Stomach (tissue), 8 donors: ENCODE measurements at regions not wholly inside any gene's neighbourhood (a gene's known extent, or its start where the extent isn't known, plus 50 kb on each side); places are given as distances from the start of the nearest gene placed in this dataset.
"Not testable (repeated sequence)": the region's sequence is repeated elsewhere in the genome, so short reads cannot be mapped to it uniquely, and the experiment has no call there.

ENCODE experiments used
- DNase-seq, 2 donors: peaks; one replicate each; pipeline versions ENCODE4 v3.0.0 to v3.0.0-alpha.2; 2013 to 2019
- H3K27ac ChIP-seq, 5 donors: fragments of 200-600 bp in 4 of 5; sonication (generic) in 4 of 5; one replicate each; pipeline ENCODE4 v1.5.1; 2013 to 2019; ENCODE audit warnings: mild to moderate bottlenecking in 1 of 5, moderate library complexity in 1 of 5
- H3K27me3 ChIP-seq, 3 donors: fragments of 200-600 bp; sonication (generic); one replicate each; pipeline ENCODE4 v1.5.1; 2017 to 2019; ENCODE audit warnings: mixed run types in 1 of 3
- H3K36me3 ChIP-seq, 4 donors: fragments of 200-600 bp; sonication (generic); 1 replicate in 3 of 4; 2 replicates in 1 of 4; pipeline ENCODE4 v1.5.1; 2016 to 2019
- H3K4me1 ChIP-seq, 4 donors: fragments of 200-600 bp; sonication (generic); one replicate each; pipeline ENCODE4 v1.5.1; 2016 to 2019
- H3K4me3 ChIP-seq, 4 donors: fragments of 200-600 bp; sonication (generic) in 3 of 4; one replicate each; pipeline ENCODE4 v1.5.1; 2016 to 2019; ENCODE audit warnings: mild to moderate bottlenecking in 1 of 4
- H3K9me3 ChIP-seq, 4 donors: fragments of 200-600 bp; sonication (generic); one replicate each; pipeline ENCODE4 v1.5.1; 2016 to 2019
- CTCF ChIP-seq, 7 experiments: fragments of 450-650 bp in 4 of 7; fragments of 200-600 bp in 3 of 7; sonication (generic) in 3 of 7; IDR thresholded peaks; one replicate each; pipeline ENCODE4 v1.5.1; 2016 to 2019; ENCODE audit warnings: antibody characterized with exemption in 7 of 7, control low read depth in 2 of 7, mild to moderate bottlenecking in 1 of 7
- EP300 ChIP-seq: sonication (generic); formaldehyde crosslinking; IDR thresholded peaks from one replicate; pipeline ENCODE4 v1.6.1; 2017; ENCODE audit warnings: antibody characterized with exemption
- POLR2A ChIP-seq, 4 donors: fragments of 450-650 bp; IDR thresholded peaks; one replicate each; pipeline ENCODE4 v1.6.1; 2016; ENCODE audit warnings: antibody characterized with exemption in 4 of 4, control low read depth in 2 of 4, mild to moderate bottlenecking in 1 of 4, moderate library complexity in 1 of 4
- POLR2AphosphoS5 ChIP-seq, 3 donors: sonication (generic); formaldehyde crosslinking; IDR thresholded peaks; one replicate each; pipeline ENCODE4 v1.6.1; 2016; ENCODE audit warnings: antibody characterized with exemption in 3 of 3
- WGBS, 5 donors: extraction: QIAGEN DNeasy Blood & Tissue Kit in 3 of 5; methylation state at CpG; one replicate each; pipeline versions ENCODE4 v1.1.5 to v1.1.7; 2013 to 2018; 5-methylcytosine and 5-hydroxymethylcytosine counted together
- intact Hi-C: fragments of 100-400 bp; cut with DNase I; formaldehyde crosslinking; loops from one replicate; pipeline ENCODE4 v1.15.1; 2023; ENCODE audit warnings: low total_unique reads
- donor health status: healthy with polysubstance abuse.
- donor health status: Bipolar disorder and iron deficiency.
- donor health status: healthy.

- WGBS, 5 donors: 61 to 82% (median 70%) methylated on average over 9 of the region's 9 CpGs
- no peaks in the 10 kb centered on the region for H3K9me3 ChIP-seq
- H3K4me3 ChIP-seq: no peak overlapping the region
- no peaks in the 10 kb centered on the region for H3K27me3 ChIP-seq
- TF ChIP-seq CTCF (IDR thresholded peaks at IDR 0.05) (no peak), EP300 (no peak), POLR2AphosphoS5 (IDR thresholded peaks at IDR 0.05) (no peak), POLR2A (IDR thresholded peaks at IDR 0.05) (no peak)
- no peaks in the 10 kb centered on the region for H3K36me3 ChIP-seq
- H3K4me1 ChIP-seq: peaks cover 0 to 5% (median 0%) of the 10 kb centered on the region in 4 donors
- H3K27ac ChIP-seq: no peak overlapping the region
- peak in 1 of 2 donors; percentile 2 for DNase-seq
- intact Hi-C loops: no loop called here
Observed at GRCh38 chr9:31210978-31211570, 1173.4 kb upstream of the ACO1 start.

- H3K27ac ChIP-seq, H3K4me3 ChIP-seq, DNase-seq, H3K27me3 ChIP-seq, H3K36me3 ChIP-seq, intact Hi-C loops, H3K4me1 ChIP-seq: not testable (repeated sequence)
- peaks cover 0 to 11% (median 5%) of the 10 kb centered on the region in 4 donors for H3K9me3 ChIP-seq
- WGBS, 5 donors: 80 to 90% (median 81%) methylated on average over 3 to 4 of the region's 4 CpGs; no CpG with 5 or more reads in 1 of the 5 donors
Observed at GRCh38 chr9:31229976-31230375, 1154.5 kb upstream of the ACO1 start.

GRCh38 chr9:31232485-31232884, 1152.0 kb upstream of the ACO1 start:
- no peak overlapping the region for H3K27ac ChIP-seq
- WGBS, 5 donors: 70 to 89% (median 86%) methylated on average over 3 of the region's 3 CpGs
- no peak for DNase-seq
- intact Hi-C loops: no loop called here
- no peaks in the 10 kb centered on the region for H3K27me3 ChIP-seq
- no peaks in the 10 kb centered on the region for H3K4me1 ChIP-seq
- peaks cover 0 to 11% (median 5%) of the 10 kb centered on the region in 4 donors for H3K9me3 ChIP-seq
- TF ChIP-seq CTCF (IDR thresholded peaks at IDR 0.05) (no peak), EP300 (no peak), POLR2A (IDR thresholded peaks at IDR 0.05) (no peak), POLR2AphosphoS5 (IDR thresholded peaks at IDR 0.05) (no peak)
- H3K4me3 ChIP-seq: no peak overlapping the region
- no peaks in the 10 kb centered on the region for H3K36me3 ChIP-seq

- Histone ChIP-seq H3K9me3 (no peaks in the 10 kb centered on the region), H3K4me3 (no peak overlapping the region), H3K27ac (no peak overlapping the region), H3K27me3 (no peaks in the 10 kb centered on the region), H3K4me1 (no peaks in the 10 kb centered on the region), H3K36me3 (no peaks in the 10 kb centered on the region)
- no peak for DNase-seq
- intact Hi-C loops: no loop called here
- TF ChIP-seq POLR2AphosphoS5 (IDR thresholded peaks at IDR 0.05) (no peak), CTCF (IDR thresholded peaks at IDR 0.05) (no peak), POLR2A (IDR thresholded peaks at IDR 0.05) (no peak), EP300 (no peak)
- 15 to 33% (median 21%) methylated on average over 2 of the region's 2 CpGs for WGBS, 5 donors
Observed at GRCh38 chr9:31236344-31236743, 1148.1 kb upstream of the ACO1 start.

- H3K36me3 ChIP-seq: no peaks in the 10 kb centered on the region
- H3K27ac ChIP-seq: no peak overlapping the region
- no peaks in the 10 kb centered on the region for H3K9me3 ChIP-seq
- no peaks in the 10 kb centered on the region for H3K4me1 ChIP-seq
- intact Hi-C loops: no loop called here
- TF ChIP-seq POLR2AphosphoS5 (IDR thresholded peaks at IDR 0.05) (no peak), POLR2A (IDR thresholded peaks at IDR 0.05) (no peak), CTCF (IDR thresholded peaks at IDR 0.05) (no peak), EP300 (no peak)
- no peaks in the 10 kb centered on the region for H3K27me3 ChIP-seq
- 69 to 84% (median 79%) methylated on average over 1 of the region's 1 CpG for WGBS, 5 donors
- H3K4me3 ChIP-seq: no peak overlapping the region
- no peak for DNase-seq
Observed at GRCh38 chr9:31243386-31243785, 1141.1 kb upstream of the ACO1 start.
